GM12892 (cell line): ENCODE measurements at regions not wholly inside any gene's neighbourhood (a gene's known extent, or its start where the extent isn't known, plus 50 kb on each side); places are given as distances from the start of the nearest gene placed in this dataset.
"Not testable (repeated sequence)": the region's sequence is repeated elsewhere in the genome, so short reads cannot be mapped to it uniquely, and the experiment has no call there.

Experiments used
- DNase-seq: peaks from one replicate; pipeline ENCODE4 v3.0.0; 2011; ENCODE audit not compliant: insufficient read length
- FAIRE-seq: peaks from 2 replicates; lab custom pipeline; 2011; peaks lifted over from hg19 to GRCh38; lab: Jason Lieb, UNC
- POLR2A ChIP-seq: IDR thresholded peaks from 2 replicates; pipeline ENCODE4 v1.6.1; 2011; ENCODE audit warnings: low read depth, low read length, control low read depth
- POLR2AphosphoS5 ChIP-seq: IDR thresholded peaks from 2 replicates; pipeline ENCODE4 v1.6.1; 2011; ENCODE audit warnings: low read depth, low read length, control low read depth
- TAF1 ChIP-seq: IDR thresholded peaks from 2 replicates; pipeline ENCODE4 v1.6.1; 2011; ENCODE audit warnings: low read depth, mild to moderate bottlenecking, control low read depth, low read length, borderline replicate concordance

GRCh38 chr2:88933980-88934379 lies 242.5 kb downstream of the RPIA start:
- no peak for TF ChIP-seq TAF1
- TF ChIP-seq POLR2AphosphoS5, result no peak
- TF ChIP-seq POLR2A, result no peak
- no peak for FAIRE-seq
- DNase-seq, result no peak

GRCh38 chr2:88941178-88941577 lies 249.7 kb downstream of the RPIA start:
- FAIRE-seq, result not testable (repeated sequence)

GRCh38 chr2:88942798-88943197 lies 251.3 kb downstream of the RPIA start:
- no peak for TF ChIP-seq POLR2AphosphoS5
- no peak for DNase-seq
- no peak for FAIRE-seq

More at GRCh38 chr2:88941178-88941577, 249.7 kb downstream of the RPIA start:
- not testable (repeated sequence) for DNase-seq

GRCh38 chr2:88949336-88949735 lies 257.9 kb downstream of the RPIA start:
- TF ChIP-seq POLR2A (no peak), TAF1 (no peak), POLR2AphosphoS5 (no peak)
- no peak for FAIRE-seq
- no peak for DNase-seq

- no peak for FAIRE-seq
Measured at GRCh38 chr2:88950010-88950409, 258.5 kb downstream of the RPIA start.

GRCh38 chr2:88955607-88956006 lies 264.1 kb downstream of the RPIA start:
- no peak for TF ChIP-seq POLR2AphosphoS5
- TF ChIP-seq POLR2A, result no peak
- TF ChIP-seq TAF1, result no peak
- FAIRE-seq, result no peak
- no peak for DNase-seq

More at GRCh38 chr2:88950010-88950409, 258.5 kb downstream of the RPIA start:
- DNase-seq, result no peak
- TF ChIP-seq POLR2A, result no peak
- TF ChIP-seq POLR2AphosphoS5, result no peak
- TF ChIP-seq TAF1, result no peak

GRCh38 chr2:88959480-88960204 lies 268.2 kb downstream of the RPIA start:
- FAIRE-seq, result no peak
- TF ChIP-seq TAF1 (no peak), POLR2A (no peak), POLR2AphosphoS5 (no peak)
- DNase-seq, result no peak

GRCh38 chr2:88961323-88961722 lies 269.9 kb downstream of the RPIA start:
- not testable (repeated sequence) for DNase-seq, FAIRE-seq

GRCh38 chr2:88967844-88968243 lies 276.4 kb downstream of the RPIA start:
- DNase-seq (no peak), FAIRE-seq (no peak)
- TF ChIP-seq TAF1 (no peak), POLR2A (no peak), POLR2AphosphoS5 (no peak)

- FAIRE-seq, DNase-seq: not testable (repeated sequence)
Measured at GRCh38 chr2:88978011-88978410, 286.5 kb downstream of the RPIA start.

GRCh38 chr2:88978446-88978845 lies 287.0 kb downstream of the RPIA start:
- DNase-seq, FAIRE-seq: not testable (repeated sequence)

- not testable (repeated sequence) for FAIRE-seq, DNase-seq
Measured at GRCh38 chr2:88984079-88984478, 292.6 kb downstream of the RPIA start.

- not testable (repeated sequence) for FAIRE-seq, DNase-seq
Measured at GRCh38 chr2:88986721-88987330, 295.4 kb downstream of the RPIA start.

- DNase-seq, FAIRE-seq: not testable (repeated sequence)
Measured at GRCh38 chr2:88988617-88989016, 297.1 kb downstream of the RPIA start.

- FAIRE-seq, DNase-seq: not testable (repeated sequence)
Measured at GRCh38 chr2:88992819-88993218, 301.3 kb downstream of the RPIA start.

- not testable (repeated sequence) for DNase-seq, FAIRE-seq
Measured at GRCh38 chr2:88994856-88995255, 303.4 kb downstream of the RPIA start.

GRCh38 chr2:88996588-88996987 lies 305.1 kb downstream of the RPIA start:
- FAIRE-seq, DNase-seq: not testable (repeated sequence)
